GM04504 (cell line): ENCODE measurements at regions not wholly inside any gene's neighbourhood (a gene's known extent, or its start where the extent isn't known, plus 50 kb on each side); places are given as distances from the start of the nearest gene placed in this dataset.
"Not testable (repeated sequence)": the region's sequence is repeated elsewhere in the genome, so short reads cannot be mapped to it uniquely, and the experiment has no call there.

Experiments used
- DNase-seq: peaks from one replicate; pipeline ENCODE4 v3.0.0-alpha.2; 2012; ENCODE audit warnings: low read depth

DNA sequence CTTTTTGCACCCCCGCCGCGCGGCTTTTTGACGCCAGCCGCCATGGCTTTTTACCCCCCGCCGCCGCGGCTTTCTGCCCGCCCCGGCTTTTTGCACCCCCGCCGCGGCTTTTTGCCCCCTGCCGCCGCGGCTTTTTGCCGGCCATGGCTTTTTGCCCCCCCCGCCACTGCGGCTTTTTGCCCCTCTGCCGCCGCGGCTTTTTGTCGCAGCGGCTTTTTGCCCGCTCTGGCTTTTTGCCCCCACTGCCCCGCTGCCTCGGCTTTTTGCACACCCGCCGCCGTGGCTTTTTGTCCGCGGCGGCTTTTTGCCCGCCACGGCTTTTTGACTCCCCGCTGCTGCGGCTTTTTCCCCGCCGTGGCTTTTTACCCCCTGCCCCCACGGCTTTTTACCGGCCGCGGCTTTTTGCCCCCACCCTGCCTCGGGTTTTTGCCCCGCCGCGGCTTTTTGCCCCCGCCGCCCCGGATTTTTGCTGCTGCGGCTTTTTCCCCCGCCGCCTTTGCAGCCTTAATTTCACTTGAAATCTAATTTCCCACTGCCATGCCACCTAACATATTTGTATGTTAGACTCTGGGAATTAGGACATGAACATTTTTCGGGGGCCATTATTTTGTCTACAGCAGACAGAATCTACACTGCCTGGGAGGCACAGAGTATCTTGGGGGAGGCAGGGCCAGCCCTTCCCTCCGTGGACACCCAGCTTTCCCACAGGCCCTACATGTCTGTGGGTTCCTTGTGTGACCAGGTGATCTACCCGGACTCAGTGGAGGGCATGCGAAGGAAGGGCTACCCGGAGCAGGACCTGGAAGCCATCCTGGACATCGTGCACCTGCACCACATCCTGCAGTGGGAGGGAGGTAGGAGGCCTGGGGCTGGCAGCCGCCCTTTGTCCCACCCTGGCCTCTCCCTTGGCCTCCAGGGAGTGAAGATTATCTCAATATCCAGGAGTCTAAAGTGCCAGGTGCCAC is 3031.0 kb upstream of the TEKT4 start:
- no peak for DNase-seq

DNA sequence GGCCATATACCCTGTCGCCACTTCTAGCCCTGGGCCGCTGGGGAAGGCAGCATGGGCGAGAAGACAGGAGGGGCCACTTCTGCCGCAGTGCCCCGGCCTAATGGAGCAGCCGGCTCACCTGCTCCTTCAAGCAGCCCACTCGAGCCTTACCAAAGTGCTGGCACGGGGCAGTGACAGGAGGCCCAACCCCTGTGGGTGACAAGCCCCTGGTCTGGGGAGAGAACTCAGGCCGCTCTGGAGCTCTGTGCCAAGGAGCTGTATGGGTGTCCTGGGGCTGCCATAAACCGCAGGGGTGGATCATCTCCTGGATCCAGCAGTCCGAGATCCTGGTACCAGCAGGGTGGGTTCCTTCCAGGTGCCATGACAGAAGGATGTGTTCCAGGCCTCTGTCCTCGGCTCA is 3029.0 kb upstream of the TEKT4 start:
- not testable (repeated sequence) for DNase-seq

GRCh38 chr2:91842913-91843312 is 3028.3 kb upstream of the TEKT4 start:
- not testable (repeated sequence) for DNase-seq

GRCh38 chr2:91843723-91844450 is 3027.3 kb upstream of the TEKT4 start:
- DNase-seq = not testable (repeated sequence)

- not testable (repeated sequence) for DNase-seq
Observed at GRCh38 chr2:91844451-91844825, 3026.8 kb upstream of the TEKT4 start.

DNA sequence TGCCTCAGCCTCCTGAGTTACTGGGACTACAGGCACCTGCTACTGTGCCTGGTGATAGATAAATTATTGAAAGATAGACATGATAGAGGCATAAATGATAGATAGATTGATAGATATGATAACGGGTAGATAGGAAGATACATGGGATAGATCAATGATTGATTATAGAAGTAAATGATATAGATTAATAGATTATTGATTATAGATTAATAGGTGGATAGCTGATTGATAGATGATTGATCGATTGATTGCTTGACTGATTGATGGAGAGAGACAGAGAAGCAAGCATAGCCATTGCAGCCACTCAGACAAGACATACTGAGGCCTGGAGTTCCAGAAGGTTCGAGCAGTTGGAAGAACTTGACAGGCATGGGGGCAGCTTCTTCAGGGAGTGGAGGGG is 3024.8 kb upstream of the TEKT4 start:
- not testable (repeated sequence) for DNase-seq

DNA sequence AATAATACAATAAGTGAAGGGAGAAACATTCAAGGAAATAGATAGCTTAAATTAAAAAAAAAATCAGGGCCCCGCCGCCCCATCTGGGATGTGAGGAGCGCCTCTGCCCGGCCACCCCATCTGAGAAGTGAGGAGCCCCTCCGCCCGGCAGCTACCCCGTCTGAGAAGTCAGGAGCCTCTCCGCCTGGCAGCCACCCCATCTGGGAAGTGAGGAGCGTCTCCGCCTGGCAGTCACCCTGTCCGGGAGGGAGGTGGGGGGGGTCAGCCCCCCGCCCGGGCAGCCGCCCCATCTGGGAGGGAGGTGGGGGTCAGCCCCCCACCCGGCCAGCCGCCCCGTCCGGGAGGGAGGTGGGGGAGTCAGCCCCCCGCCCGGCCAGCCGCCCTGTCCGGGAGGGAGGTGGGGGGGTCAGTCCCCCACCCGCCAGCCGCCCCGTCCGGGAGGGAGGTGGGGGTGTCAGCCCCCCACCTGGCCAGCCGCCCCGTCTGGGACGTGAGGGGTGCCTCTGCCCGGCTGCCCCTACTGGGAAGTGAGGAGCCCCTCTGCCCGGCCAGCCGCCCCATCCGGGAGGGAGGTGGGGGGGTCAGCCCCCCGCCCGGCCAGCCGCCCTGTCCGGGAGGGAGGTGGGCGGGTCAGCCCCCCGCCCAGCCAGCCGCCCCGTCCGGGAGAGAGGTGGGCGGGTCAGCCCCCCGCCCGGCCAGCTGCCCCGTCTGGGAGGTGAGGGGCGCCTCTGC is 3019.4 kb upstream of the TEKT4 start:
- DNase-seq = not testable (repeated sequence)

DNA sequence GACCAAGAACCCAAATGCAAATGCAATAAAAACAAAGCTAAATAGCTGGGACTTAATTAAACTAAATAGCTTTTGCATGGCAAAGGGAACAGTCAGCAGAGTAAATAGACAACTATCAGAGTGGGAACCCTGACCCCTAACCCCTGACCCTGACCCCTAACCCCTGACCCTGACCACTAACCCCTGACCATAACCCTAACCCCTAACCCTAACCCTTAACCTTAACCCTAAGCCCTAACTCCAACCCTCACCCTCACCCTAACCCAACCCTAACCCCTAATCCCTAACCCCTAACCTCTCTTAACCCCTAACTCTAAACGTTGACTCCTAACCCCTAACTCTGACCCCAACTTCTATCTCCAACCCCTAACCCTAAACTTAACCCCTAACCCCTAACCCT is 3014.3 kb upstream of the TEKT4 start:
- not testable (repeated sequence) for DNase-seq

- DNase-seq = not testable (repeated sequence)
Observed at GRCh38 chr2:91857711-91858110, 3013.5 kb upstream of the TEKT4 start.

DNA sequence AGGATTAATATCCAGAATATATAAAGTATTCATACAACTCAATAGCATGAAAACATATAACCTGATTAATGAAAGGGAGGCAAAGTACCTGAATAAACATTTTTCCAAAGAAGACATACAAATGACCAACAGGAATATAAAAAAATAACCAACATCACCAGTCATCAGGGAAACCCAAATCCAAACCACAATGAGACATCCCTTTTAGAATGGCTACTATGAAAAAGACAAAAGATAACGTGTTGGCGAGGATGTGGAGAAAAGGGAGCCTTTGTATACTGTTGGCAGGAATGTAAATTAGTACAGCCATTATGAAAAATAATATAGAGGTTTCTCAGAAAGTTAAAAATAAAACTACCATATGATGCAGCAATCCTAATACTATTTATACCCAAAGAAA is 2999.5 kb upstream of the TEKT4 start:
- DNase-seq = not testable (repeated sequence)

DNA sequence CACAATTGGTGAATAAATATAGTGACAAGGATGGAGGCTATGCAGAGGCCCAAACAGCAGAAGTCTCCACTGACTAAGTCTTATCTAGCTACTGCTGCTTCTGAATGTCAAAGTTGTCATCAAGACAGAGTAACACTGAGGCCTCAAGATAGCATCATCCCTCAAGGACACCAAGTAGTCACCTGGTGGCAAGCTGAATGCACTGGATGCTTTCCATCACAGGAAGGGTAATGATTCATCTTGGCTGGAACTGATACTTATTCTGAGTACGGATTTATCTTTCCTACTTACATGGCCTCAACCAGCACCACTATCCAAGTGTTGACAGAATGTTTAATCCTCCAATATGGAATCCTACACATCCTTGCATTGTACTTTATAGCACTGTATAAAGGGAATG is 2997.8 kb upstream of the TEKT4 start:
- not testable (repeated sequence) for DNase-seq

DNA sequence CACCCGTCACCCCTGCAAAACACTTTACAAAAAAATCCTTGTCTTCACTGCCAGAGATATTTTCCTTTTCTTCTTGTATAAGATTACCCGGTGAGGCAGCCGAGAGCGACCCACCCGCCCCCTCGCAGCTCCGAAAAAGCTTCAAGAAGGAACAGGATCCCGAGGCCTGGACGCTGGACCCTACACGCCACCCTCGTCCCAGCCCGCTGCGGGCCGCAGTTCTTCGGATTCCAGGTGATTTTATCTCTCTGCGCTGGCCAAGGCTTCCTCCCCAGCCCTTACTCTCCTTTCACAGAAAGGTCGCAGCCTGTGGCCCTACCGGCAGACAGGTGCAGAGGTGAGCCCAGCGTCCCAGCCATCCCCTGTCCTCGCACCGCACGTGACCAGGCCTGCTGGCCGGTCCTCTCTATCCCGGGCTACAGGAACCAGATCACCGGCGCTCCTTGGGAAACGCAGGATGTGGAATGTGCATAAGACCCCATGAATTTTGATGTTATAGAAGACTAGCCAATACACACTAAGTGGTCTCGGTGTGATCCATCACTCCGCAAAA is 2993.5 kb upstream of the TEKT4 start:
- not testable (repeated sequence) for DNase-seq

DNA sequence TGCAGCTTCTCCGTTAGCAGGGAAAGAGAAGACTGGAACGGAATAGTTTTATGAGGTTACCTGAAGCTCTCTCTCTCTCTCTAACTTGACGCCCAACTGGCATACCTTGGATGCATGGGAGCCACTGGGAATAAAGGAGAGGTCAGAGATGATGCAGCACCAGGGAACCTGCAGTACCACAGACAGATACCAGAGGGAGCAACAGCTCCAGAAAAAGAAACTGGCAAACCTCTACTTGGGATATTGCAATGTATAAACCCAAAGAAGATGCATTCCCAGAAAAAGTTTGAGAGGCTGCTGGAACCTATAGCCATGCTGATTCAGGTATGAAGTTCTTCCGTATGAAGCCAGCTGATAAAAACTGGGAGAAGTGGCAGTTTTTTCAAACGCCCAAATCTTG is 2976.1 kb upstream of the TEKT4 start:
- not testable (repeated sequence) for DNase-seq

GRCh38 chr2:91917602-91918001 is 2953.6 kb upstream of the TEKT4 start:
- DNase-seq = not testable (repeated sequence)
